ENCODE measurements at regions not wholly inside any gene's neighbourhood (a gene's known extent, or its start where the extent isn't known, plus 50 kb on each side); places are given as distances from the start of the nearest gene placed in this dataset.

GRCh38 chr6:22748681-22749080 is 179.3 kb downstream of the HDGFL1 start:
- H3K27me3 ChIP-seq (ENCODE audit: control insufficient read depth in 2 of 2, insufficient read depth in 2 of 2, low read length in 2 of 2), result no peaks in the 10 kb centered on the region
- H4K20me1 ChIP-seq (replicated peaks; ENCODE audit: control insufficient read depth, extremely low read depth, insufficient read depth, low read length), result peaks cover 2% of the 10 kb centered on the region
- no peaks in the 10 kb centered on the region for H3K9me3 ChIP-seq (replicated peaks; ENCODE audit: control insufficient read depth, insufficient read depth, low read length)
- TF ChIP-seq MYC (IDR thresholded peaks at IDR 0.05; ENCODE audit: low read depth, low read length), result no peak
- TF ChIP-seq POLR2A (IDR thresholded peaks at IDR 0.05; ENCODE audit: low read depth, low read length), result no peak
- TF ChIP-seq, protein P1, sequence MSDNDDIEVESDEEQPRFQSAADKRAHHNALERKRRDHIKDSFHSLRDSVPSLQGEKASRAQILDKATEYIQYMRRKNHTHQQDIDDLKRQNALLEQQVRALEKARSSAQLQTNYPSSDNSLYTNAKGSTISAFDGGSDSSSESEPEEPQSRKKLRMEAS (IDR thresholded peaks at IDR 0.05; ENCODE audit: insufficient read depth, insufficient read length), result no peak
- no peak for TF ChIP-seq GATA2 (IDR thresholded peaks at IDR 0.05; ENCODE audit: insufficient read depth, insufficient read length, low read depth, low read length)
- TF ChIP-seq EZH2 (IDR thresholded peaks at IDR 0.05; ENCODE audit: borderline replicate concordance, low read depth, low read length, severe bottlenecking), result no peak
- no peak for TF ChIP-seq JUN (IDR thresholded peaks at IDR 0.05; ENCODE audit: borderline replicate concordance, insufficient read depth, insufficient read length, low read depth)
- no peak for TF ChIP-seq FOS (IDR thresholded peaks at IDR 0.05; ENCODE audit: borderline replicate concordance, insufficient read depth, low read length)
- no peak for TF ChIP-seq CTCF (IDR thresholded peaks at IDR 0.05; ENCODE audit: extremely low read depth in 1 of 2, insufficient read depth in 1 of 2, low read depth in 1 of 2, low read length in 2 of 2)
- TF ChIP-seq POLR2AphosphoS5 (IDR thresholded peaks at IDR 0.05; ENCODE audit: insufficient read depth, low read depth, low read length), result no peak
- no TSS peak for BruUV-seq (replicated peaks)
- DNase-seq (ENCODE audit: low read depth, low spot score) (no peak), FAIRE-seq (no peak)
- H3K79me2 ChIP-seq (ENCODE audit: control insufficient read depth, insufficient read depth, low read length), result no peaks in the 10 kb centered on the region
- H3K4me1 ChIP-seq (ENCODE audit: control insufficient read depth, extremely low read depth, insufficient read depth, low read length), result no peaks in the 10 kb centered on the region
- ChIA-PET POLR2A (no interaction called here), CTCF (no interaction called here)
- dilution Hi-C loops (cut with MboI; ENCODE audit: extremely low pct_ligation_motif_present, low sequenced_read_pairs) (no loop called here), intact Hi-C loops (cut with micrococcal nuclease) (no loop called here)
- H3K4me2 ChIP-seq (ENCODE audit: insufficient read depth, low read length), result no peak overlapping the region
- H3K9me1 ChIP-seq (replicated peaks; ENCODE audit: control insufficient read depth, extremely low read depth, insufficient read depth, low read length), result no peaks in the 10 kb centered on the region
- no peak overlapping the region for H2AFZ ChIP-seq (ENCODE audit: low read depth, low read length)
- no peak overlapping the region for H3K9ac ChIP-seq (replicated peaks; ENCODE audit: extremely low read depth, insufficient read depth, low read length)
- H3K4me3 ChIP-seq (replicated peaks in 1 of 3; ENCODE audit: insufficient read depth in 1 of 3, low read depth in 1 of 3, low read length in 3 of 3), result no peak overlapping the region
- H3K36me3 ChIP-seq (ENCODE audit: control insufficient read depth in 2 of 2, extremely low read depth in 1 of 2, insufficient read depth in 2 of 2, low read length in 2 of 2), result no peaks in the 10 kb centered on the region
- no peak overlapping the region for H3K27ac ChIP-seq (ENCODE audit: insufficient read depth, low read depth, low read length)
